ENCODE measurements at regions not wholly inside any gene's neighbourhood (a gene's known extent, or its start where the extent isn't known, plus 50 kb on each side); places are given as distances from the start of the nearest gene placed in this dataset.

GRCh38 chr14:94971750-94972149 is 185.6 kb downstream of the DICER1 start:
- no peaks in the 10 kb centered on the region for H3K4me1 ChIP-seq (ENCODE audit: control insufficient read depth in 2 of 3, insufficient read depth in 2 of 3, low read depth in 1 of 3, low read length in 3 of 3)
- H3K9ac ChIP-seq (ENCODE audit: low read length in 3 of 3), result no peak overlapping the region
- intact Hi-C loops (cut with DNase I), result no loop called here

GRCh38 chr14:94970941-94971730 is 186.2 kb downstream of the DICER1 start:
- DNase-seq (no peak), FAIRE-seq (no peak)
- no peak overlapping the region for H3K4me3 ChIP-seq (ENCODE audit: low read length in 3 of 3)
- intact Hi-C loops (cut with DNase I), result no loop called here
- no peaks in the 10 kb centered on the region for H3K9me3 ChIP-seq (ENCODE audit: control insufficient read depth in 2 of 3, insufficient read depth in 1 of 3, low read length in 3 of 3)
- H3K4me1 ChIP-seq (ENCODE audit: control insufficient read depth in 2 of 3, insufficient read depth in 2 of 3, low read depth in 1 of 3, low read length in 3 of 3), result no peaks in the 10 kb centered on the region
- H3K27me3 ChIP-seq (ENCODE audit: control insufficient read depth, insufficient read depth, low read length), result no peaks in the 10 kb centered on the region
- H3K27ac ChIP-seq (ENCODE audit: low read depth in 2 of 2, low read length in 2 of 2), result no peak overlapping the region
- no peaks in the 10 kb centered on the region for H3K36me3 ChIP-seq (ENCODE audit: control insufficient read depth in 2 of 3, insufficient read depth in 3 of 3, low read length in 3 of 3)
- TF ChIP-seq CTCF (IDR thresholded peaks at IDR 0.05; ENCODE audit: borderline replicate concordance, extremely low read depth, insufficient read depth), result no peak
- no peak overlapping the region for H3K9ac ChIP-seq (ENCODE audit: low read length in 3 of 3)

More at GRCh38 chr14:94971750-94972149, 185.6 kb downstream of the DICER1 start:
- no peaks in the 10 kb centered on the region for H3K36me3 ChIP-seq (ENCODE audit: control insufficient read depth in 2 of 3, insufficient read depth in 3 of 3, low read length in 3 of 3)
- no peak for TF ChIP-seq CTCF (IDR thresholded peaks at IDR 0.05; ENCODE audit: borderline replicate concordance, extremely low read depth, insufficient read depth)
- no peaks in the 10 kb centered on the region for H3K27me3 ChIP-seq (ENCODE audit: control insufficient read depth, insufficient read depth, low read length)
- DNase-seq (no peak), FAIRE-seq (no peak)
- no peak overlapping the region for H3K27ac ChIP-seq (ENCODE audit: low read depth in 2 of 2, low read length in 2 of 2)
- H3K4me3 ChIP-seq (ENCODE audit: low read length in 3 of 3), result no peak overlapping the region
- H3K9me3 ChIP-seq (ENCODE audit: control insufficient read depth in 2 of 3, insufficient read depth in 1 of 3, low read length in 3 of 3), result no peaks in the 10 kb centered on the region

- Histone ChIP-seq H3K4me3 (ENCODE audit: low read length in 3 of 3) (no peak overlapping the region), H3K9ac (ENCODE audit: low read length in 3 of 3) (no peak overlapping the region), H3K27ac (ENCODE audit: low read depth in 2 of 2, low read length in 2 of 2) (no peak overlapping the region), H3K36me3 (ENCODE audit: control insufficient read depth in 2 of 3, insufficient read depth in 3 of 3, low read length in 3 of 3) (no peaks in the 10 kb centered on the region), H3K9me3 (ENCODE audit: control insufficient read depth in 2 of 3, insufficient read depth in 1 of 3, low read length in 3 of 3) (no peaks in the 10 kb centered on the region), H3K4me1 (ENCODE audit: control insufficient read depth in 2 of 3, insufficient read depth in 2 of 3, low read depth in 1 of 3, low read length in 3 of 3) (no peaks in the 10 kb centered on the region), H3K27me3 (ENCODE audit: control insufficient read depth, insufficient read depth, low read length) (no peaks in the 10 kb centered on the region)
- DNase-seq (no peak), FAIRE-seq (no peak)
- intact Hi-C loops (cut with DNase I), result no loop called here
- TF ChIP-seq CTCF (IDR thresholded peaks at IDR 0.05; ENCODE audit: borderline replicate concordance, extremely low read depth, insufficient read depth), result no peak
Observed at GRCh38 chr14:94969766-94970165, 187.6 kb downstream of the DICER1 start.

Data from kidney (tissue), 13 donors.